SKM-1 (cell line): ENCODE measurements at regions not wholly inside any gene's neighbourhood (a gene's known extent, or its start where the extent isn't known, plus 50 kb on each side); places are given as distances from the start of the nearest gene placed in this dataset.
"Not testable (repeated sequence)": the region's sequence is repeated elsewhere in the genome, so short reads cannot be mapped to it uniquely, and the experiment has no call there.

Source experiments
- DNase-seq: peaks from one replicate; lab custom pipeline; 2025; ENCODE audit not compliant: unreplicated experiment; lab: John Stamatoyannopoulos, UW

DNA sequence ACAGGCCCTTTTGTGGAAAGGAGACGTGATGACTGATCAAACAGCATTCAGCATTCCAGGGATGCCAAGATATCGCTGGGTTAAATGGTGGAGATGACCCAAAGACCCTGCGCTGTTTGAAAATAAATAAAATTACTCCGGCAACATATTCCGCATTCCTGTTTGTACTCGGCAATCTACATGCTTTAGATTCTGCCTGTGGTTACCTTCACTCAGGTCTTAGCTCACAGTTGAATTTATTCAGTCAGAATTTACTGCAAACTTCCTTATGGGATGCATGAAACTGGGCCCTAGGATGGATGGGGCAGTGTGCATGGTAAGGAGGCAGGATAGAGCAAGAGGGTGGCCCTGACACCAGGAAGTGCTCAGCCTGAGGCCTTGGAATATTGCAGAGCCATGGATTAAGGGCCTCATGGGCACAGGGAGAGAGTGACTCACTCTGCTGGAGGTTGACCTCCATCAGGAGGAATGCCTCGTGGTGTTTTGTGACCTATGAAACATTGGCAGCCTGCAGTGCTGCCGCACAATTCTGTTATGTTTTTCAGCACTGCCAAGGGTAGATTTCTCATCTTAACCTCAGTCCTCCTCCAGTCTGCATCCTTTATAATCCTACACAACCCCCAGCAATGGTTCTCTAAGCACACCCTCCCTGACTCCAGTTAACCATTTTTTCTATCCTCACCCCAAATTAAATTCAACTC, 321.4 kb downstream of the IRS1 start:
- no peak for DNase-seq

DNA sequence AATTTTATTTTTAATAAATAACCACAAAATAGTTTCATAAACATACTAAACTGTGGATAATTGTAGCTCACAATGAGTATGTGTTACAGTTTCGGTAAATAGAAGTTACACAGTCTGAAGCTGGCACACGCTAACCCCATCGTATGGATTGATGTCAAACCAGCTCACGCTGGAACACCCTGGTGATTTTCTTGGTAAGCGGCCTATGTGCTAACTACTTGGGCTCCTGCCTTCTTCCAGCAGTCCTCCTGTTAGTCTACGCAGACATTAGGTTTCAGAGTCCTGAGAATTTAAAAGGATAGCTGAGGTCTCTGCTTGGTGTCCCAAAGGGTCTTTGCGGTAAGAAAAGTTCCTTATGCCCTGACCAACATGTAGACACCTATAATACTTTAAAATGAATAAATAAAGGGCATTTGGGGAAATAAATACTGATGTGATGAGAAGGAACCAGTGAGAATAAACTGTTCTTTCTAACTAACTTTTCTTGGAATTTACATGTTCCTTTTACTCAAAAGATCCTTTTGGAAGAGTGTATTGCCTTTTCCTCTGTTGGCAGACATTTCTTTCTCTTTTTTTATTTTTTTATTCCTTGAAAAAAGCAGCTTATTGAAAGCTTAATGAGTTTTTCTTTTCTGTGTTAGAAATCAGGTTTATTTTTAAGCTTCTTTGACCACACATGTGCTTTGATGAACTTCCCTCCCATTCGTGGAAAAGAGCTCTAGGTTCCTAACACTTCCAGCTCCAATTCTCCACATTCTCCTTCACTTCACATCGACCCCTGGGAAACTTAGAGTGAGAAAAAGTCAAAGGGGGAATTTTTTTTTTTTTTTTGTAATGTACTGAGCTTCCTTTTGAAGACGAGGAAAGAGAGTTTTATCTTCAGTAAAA, 322.2 kb downstream of the IRS1 start:
- no peak for DNase-seq

DNA sequence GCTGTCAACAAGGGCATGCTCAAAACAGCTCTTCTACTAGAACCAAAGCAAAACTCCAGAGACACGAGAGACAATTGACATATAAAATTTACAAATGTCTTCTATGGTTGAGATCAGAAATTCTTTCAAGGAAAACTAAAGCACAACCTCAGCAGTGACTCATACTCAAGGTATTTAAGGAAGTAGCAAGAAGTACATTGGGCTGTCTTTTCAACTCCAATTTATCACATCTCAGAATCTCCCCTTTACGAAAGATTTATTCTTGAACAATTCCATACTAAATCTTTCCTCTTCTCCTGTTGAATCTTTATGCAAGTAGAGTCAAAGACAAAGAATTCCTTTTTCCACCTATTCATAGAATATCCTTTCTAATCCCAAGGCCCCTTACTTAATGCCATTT, 324.0 kb downstream of the IRS1 start:
- no peak for DNase-seq

DNA sequence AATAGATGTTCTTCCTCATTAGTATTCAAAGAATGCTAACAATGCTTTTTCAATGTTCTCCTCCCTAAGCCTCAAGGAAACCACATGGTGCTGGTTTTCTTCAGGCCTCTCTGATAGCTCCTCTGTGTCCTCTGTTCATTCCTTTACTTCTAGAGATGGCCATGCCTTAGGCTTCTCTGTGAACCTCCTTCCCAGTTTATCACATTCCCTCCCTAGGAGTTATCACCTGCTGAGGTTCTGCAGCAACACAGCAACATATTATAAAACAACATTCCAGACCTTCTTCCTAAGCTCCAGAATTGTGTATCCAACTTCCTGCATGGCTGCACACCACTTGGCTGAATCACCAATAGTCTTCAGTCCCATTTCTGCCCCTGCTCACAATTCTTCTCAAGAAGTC, 325.5 kb downstream of the IRS1 start:
- DNase-seq, result no peak

DNA sequence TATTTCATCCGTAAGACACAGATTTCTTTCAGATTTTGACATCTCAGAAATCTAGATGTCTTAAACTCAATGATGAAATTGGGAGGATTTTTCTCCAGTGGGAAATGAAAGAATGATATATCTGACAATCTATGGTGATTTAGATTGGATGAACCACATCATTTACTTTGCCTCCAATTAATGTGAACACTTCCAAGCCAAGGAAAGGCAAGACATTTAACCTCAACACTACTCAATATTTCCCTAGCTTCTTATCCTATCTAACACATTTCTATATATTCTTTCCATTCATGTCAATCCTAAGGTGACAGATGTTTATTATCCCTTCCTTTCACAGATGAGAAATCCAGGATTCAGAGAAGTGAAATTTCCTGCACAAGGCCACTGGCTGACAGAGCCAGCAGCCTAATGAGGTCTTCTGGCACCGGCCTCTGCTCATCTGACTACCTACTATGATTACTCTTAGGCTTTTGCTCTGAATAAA, 327.6 kb downstream of the IRS1 start:
- no peak for DNase-seq

DNA sequence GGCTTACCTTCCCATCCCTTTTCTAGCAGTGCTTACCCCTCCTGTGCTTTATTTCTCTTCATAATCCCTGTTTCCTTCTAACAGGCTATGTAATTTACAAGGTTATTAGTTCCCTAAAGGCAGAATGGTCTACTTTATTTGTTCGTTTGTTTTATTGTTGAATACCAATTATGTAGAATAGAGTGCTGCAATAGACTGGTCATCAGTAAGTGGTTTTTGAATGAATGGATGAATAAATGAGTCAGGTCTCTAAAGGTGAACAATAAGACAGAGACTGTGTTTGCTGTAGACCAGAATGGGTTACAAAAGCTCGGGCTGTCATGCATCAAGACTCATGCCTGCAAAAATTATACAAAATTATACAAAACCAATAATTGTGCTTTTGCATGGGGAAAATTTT, 332.0 kb downstream of the IRS1 start:
- no peak for DNase-seq

DNA sequence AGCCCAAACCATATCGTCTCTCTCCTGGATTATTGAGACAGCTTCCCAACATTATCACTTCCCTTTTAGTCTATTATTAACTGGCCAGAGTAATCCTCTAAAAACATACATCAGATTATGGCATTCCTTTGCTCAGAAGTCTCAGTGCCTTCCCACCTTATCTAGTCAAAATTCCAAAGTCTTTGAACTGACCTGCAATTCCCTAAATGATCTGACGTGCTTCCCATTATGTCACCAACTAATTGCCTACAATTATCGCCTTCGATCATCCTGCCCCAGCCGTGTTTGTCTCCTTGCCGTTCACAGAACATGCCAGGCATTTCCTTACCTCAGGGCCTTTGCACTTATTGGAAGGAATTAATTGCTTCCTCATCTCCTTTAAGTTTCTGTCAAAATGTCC, 332.4 kb downstream of the IRS1 start:
- no peak for DNase-seq

DNA sequence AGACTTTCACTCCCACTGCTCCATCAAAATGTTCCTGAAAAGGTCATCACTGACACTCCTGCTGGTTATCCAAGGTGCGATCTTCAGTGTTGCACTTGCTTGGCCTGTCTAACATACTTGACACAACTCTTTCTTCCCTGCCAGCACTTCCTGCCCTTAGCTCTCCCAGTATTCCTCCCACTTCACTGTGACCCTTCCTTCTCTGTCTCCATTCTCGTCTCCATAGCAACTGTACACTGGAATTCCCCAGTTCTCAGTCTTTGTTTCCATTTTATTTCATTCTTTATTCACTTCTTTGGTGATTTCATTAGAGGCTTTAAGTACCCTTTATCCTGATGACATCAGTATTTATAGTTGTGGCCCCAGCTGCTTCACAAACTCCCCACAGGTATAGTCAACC, 333.0 kb downstream of the IRS1 start:
- no peak for DNase-seq

DNA sequence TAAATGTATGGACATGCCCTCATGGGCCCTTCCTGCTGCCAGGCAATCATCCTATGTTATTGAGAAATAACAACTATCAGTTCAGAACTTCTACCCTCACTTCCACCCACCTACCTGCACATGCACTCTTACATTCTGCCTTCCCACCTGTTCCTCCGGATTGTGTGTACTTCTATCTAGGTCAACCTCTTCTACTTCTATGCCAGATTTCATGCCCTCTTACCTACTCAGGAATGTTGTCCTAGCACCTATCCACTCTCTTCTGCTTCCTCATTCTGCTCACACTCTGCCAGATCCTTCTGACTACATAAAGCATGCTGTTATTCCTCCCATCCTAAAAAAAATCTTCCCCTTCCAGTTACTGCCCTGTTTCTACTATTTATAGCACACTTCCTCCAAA, 333.5 kb downstream of the IRS1 start:
- no peak for DNase-seq

DNA sequence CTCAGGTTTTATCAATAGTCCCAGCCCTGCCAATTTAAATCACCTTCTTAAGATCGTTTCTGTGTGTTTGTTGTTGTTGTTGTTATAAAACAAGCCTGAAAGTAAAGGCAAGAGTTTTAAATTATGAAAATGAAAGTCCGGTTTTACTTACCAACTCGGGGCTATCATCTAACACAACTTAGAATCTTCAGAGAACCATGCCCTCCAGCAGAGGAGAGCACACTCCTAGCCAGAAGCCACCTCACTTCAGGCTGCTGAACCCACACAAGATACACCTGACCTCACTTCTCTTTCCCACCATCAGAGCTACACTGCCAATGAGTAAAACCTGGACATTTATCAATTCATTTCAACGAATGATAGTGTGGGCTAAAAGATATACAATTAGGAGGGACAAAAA, 335.2 kb downstream of the IRS1 start:
- no peak for DNase-seq

DNA sequence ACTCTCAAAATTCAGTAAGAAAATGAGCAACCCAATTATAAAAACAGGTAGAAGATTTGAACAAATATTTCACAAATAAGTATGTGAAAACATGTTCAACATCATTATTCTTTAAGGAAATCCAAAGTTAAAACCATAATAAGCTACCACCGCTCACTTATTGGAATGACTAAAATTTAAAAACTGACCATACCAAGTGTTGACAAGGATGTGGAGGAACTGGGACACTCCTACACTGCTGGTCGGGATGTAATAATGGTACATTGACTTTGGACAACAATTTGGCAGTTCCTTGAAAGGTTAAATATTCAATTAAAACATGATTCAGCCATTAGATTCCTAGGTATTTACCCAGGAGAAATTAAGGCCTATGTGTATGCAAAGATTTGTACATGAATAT, 336.5 kb downstream of the IRS1 start:
- DNase-seq, result no peak

DNA sequence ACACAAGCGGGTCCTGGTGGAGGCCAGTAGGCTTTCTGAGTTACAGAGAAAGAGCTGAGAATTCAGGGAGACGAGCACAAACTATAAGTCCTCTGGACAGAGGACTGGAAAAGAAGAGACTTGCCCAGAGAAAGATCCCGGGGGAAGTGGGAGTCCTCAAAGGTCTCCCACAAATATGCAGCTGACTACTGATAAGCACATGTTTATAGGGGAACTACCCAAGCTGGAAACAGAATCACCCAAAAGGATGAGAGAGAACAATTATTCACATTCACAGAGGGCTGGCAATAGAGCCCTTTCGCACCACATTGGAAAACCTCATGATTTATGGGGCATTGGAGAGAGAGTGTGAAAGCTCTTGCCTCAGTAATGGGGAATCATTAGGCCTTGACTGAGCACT, 337.6 kb downstream of the IRS1 start:
- no peak for DNase-seq

DNA sequence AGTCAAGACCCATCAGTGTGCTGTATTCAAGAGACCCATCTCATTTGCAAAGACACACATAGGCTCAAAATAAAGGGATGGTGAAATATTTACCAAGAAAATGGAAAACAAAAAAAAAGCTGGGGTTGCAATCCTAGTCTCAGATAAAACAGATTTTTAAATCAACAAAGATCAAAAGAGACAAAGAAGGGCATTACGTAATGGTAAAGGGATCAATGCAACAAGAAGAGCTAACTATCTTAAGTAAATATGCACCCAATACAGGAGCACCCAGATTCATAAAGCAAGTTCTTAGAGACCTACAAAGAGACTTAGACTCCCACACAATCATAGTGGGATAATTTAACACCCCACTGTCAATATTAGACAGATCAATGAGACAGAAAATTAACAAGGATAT, 343.5 kb downstream of the IRS1 start:
- not testable (repeated sequence) for DNase-seq

DNA sequence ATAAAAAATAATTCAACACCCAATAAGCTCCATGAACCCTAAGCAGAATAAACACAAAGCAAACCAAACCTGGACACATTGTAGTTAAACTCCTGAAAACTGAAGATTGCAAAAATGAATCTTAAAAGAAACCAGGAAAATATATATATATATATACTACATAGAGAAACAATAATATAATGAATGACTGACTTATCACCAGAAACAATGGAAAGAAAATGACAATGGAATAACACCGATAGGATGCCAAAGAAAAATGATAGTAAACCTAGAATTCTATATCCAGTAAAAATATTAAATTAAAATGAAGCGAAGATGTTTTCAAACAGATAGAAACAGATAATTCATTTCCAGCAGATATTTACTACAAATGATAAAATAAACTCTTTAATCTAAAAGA, 346.9 kb downstream of the IRS1 start:
- DNase-seq, result no peak

DNA sequence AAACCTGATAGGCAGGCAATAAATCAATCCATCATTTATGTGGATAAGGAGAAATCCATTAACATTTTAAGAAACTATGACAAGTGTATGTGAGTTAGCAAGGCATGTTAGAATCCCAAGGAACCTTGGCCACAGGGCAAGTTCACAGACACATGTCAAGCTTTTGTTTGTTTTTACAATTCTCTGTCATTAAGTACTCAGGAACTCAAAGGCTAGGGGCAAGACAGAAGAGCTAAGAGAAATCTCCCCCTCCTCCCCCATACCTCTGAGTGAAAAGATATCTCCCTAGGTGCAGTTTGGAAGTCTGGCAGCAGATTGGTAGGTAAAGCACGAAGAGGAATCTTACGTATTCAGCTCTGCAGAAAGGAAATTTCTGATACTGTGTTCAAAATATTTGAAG, 348.1 kb downstream of the IRS1 start:
- no peak for DNase-seq

DNA sequence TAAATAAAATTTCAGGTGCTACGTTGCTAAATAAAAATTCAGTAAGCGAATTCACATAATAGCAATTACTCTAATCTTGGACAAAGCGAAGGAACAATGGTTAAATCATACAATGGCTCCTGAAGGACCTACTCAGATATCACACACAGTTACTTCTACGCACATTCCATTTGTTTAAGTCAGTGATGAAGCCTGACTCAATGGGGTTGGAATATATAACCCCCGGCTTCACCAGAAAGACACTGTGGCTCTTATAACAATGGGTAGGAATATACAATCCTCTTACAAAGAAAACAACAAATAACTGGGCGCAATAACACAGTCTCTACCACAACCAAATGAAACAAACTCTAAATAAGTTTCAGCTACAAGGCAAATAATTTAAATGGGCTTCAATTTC, 349.5 kb downstream of the IRS1 start:
- DNase-seq, result no peak

DNA sequence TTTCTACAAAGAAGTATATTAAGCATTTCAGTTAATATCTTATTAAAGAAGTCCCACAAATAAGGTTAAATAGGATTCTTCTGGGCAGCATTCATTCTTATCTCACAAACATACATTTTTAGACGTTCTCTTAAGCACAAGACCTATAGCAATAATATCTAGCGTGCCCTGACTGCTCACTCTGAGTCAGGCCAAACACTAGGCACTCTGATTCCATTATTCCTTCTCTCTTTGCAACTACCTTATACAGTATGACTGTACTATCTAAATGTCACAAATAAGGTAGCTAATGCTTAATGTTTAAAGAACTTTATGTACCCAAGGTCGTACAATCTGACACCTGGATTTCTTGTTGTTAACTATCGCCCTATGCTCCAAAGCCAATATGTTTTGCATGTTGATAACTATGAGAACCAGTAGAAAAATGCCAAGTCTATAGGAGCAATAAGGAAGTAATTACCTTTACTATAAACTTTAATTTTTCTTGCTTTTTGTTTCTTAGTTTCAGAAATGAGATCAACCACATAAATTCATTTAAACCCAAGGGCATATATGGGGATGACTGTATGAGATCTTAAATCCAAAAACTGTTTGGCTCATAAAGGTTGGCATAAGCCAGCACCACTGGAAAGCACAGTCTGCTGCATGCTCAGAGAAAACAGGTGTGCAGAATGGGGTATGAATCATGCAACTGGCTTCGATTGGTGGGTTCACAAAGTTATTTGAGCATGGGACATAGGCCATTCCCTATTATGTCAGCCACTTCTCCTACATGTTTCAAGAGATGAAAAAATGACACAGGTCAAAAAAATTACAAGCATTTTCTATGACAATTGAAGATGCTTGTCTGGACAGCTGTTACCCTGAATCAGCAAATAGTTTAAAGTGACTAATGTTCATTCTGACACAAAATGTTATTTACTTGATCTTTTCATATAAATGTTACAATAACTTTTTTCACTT, 352.0 kb downstream of the IRS1 start:
- no peak for DNase-seq

DNA sequence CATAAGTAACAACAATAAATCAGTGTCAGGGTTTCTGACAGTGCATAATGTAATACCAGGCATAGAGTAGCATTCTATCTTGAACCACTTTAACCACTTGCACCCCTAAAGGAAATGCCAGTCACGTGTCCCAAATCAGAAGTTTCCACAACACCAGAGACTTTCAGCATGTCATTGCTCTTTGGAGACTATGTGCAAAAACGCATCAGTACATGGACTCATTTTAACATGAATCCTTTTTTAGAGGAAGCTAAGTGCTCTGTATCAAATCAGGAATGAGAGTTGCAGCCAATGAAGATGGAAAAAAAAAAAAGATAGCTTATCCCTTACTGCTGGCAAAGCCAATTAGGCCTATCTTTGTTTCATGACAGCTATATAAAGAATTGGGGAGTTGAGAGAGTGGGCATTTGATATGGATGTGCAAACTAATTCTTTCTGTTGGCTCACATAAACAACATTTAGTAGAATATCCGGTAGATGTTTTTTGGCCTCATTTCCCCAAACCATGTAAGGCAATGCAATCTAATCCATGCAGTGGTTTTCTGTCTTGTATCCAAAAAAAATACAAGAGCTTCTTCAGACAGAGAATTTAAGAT, 353.1 kb downstream of the IRS1 start:
- no peak for DNase-seq

DNA sequence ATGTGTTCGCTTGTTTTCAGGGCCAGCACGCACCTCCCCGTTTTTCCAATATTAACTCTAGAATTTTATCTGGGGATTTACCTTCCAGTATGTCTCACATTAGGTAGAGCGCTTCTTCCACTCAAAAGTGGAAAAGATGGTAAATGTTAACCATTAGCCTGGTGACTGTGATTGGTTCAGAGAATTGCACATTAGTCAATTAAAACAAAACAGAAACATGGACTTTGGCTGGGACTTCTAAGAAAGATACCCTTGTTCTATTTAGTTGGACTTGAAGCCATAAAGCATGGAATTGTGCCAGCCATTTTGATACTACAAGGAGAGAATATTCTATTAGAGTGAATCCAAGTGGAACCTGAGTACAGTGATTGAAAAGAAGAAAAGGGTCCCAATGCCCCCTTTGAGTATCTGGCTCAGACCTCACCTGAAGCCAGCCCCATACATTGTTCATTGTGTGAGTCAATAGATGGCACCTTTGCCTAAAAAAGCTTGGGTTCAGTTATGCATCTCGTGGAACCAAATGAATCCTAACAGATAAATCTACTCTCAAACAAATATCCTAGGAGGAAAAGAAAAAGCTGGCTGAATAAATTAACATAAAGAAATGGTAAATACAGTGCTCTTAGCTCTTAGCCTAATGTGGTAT, 354.3 kb downstream of the IRS1 start:
- DNase-seq, result no peak

DNA sequence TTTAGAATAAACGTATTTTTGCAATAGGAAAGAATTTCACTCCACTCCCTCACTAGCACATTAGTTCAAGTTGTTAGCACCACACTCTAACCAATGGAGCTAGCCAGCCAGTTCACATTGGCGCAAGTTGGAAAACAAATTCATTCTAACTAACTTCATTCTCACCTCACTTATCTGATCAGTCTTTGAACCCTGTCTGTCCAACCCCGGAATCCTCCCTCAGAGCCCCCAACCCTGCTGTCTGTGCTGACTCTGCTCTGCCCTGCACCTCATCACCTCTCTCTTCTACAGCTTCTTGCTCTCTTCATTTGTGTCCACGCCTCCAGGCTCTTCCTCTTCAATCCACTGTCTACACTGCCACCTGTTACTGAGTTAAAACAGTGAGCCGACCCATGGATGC, 356.5 kb downstream of the IRS1 start:
- DNase-seq, result no peak
